HFFc6 (cell line): ENCODE measurements at regions not wholly inside any gene's neighbourhood (a gene's known extent, or its start where the extent isn't known, plus 50 kb on each side); places are given as distances from the start of the nearest gene placed in this dataset.

Source experiments
- DNase-seq: peaks from one replicate; pipeline ENCODE4 v3.0.0-alpha.2; 2018
- H3K27ac Mint-ChIP-seq: 2 replicates; pipeline ENCODE4 v1.8.0; 2020; ENCODE audit warnings: mild to moderate bottlenecking, mixed read lengths
- H3K27me3 Mint-ChIP-seq: 2 replicates; pipeline ENCODE4 v1.8.0; 2021; ENCODE audit warnings: mild to moderate bottlenecking, moderate library complexity, mixed read lengths; ENCODE audit not compliant: insufficient read depth
- H3K36me3 Mint-ChIP-seq: 2 replicates; pipeline ENCODE4 v1.8.0; 2021; ENCODE audit warnings: low read depth, mixed read lengths
- H3K4me1 Mint-ChIP-seq: 2 replicates; pipeline ENCODE4 v1.8.0; 2020; ENCODE audit warnings: low read depth, mixed read lengths
- H3K4me3 Mint-ChIP-seq: 2 replicates; pipeline ENCODE4 v1.8.0; 2020; ENCODE audit warnings: mild to moderate bottlenecking, moderate library complexity, mixed read lengths
- H3K9me3 Mint-ChIP-seq: 2 replicates; pipeline ENCODE4 v1.8.0; 2020; ENCODE audit warnings: mild to moderate bottlenecking, mixed read lengths
- CTCF ChIP-seq: fragments of 200-600 bp; sonication (generic); IDR thresholded peaks from 2 replicates; pipeline ENCODE4 v1.5.0; 2021; ENCODE audit warnings: antibody characterized with exemption, mild to moderate bottlenecking

- H3K9me3 Mint-ChIP-seq: peaks cover 18% of the 10 kb centered on the region; the same call in 1 of the 2 replicates
- no peak overlapping the region for H3K4me3 Mint-ChIP-seq
- no peak overlapping the region for H3K27ac Mint-ChIP-seq
- no peak for TF ChIP-seq CTCF
- no peaks in the 10 kb centered on the region for H3K4me1 Mint-ChIP-seq
- DNase-seq: no peak
- no peaks in the 10 kb centered on the region for H3K27me3 Mint-ChIP-seq
- H3K36me3 Mint-ChIP-seq: no peaks in the 10 kb centered on the region
Measured at GRCh38 chr3:18830087-18830486, 318.2 kb upstream of the KCNH8 start.

DNA sequence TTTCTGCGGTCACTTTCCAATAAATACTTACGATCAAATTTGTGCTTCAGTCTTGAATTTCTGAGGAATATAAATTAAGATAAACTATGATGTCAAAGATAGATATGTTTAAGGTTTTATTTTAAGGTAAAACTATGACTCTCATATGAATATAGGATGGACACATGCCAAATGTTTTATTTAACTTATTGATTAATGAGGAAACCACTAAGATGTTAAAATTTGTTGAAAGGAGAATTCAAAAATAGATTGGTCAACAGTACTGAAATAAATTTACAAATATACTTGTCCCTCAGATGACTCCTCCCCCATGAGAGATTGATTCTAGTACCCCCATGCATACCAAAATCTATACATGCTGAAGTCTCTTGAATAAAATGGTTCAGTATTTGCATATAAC, 319.7 kb upstream of the KCNH8 start:
- Mint-ChIP-seq H3K4me1 (no peaks in the 10 kb centered on the region), H3K27me3 (no peaks in the 10 kb centered on the region), H3K4me3 (no peak overlapping the region), H3K36me3 (no peaks in the 10 kb centered on the region), H3K27ac (no peak overlapping the region), H3K9me3 (peaks cover 17% of the 10 kb centered on the region)
- TF ChIP-seq CTCF: no peak
- no peak for DNase-seq

- TF ChIP-seq CTCF: no peak
- H3K36me3 Mint-ChIP-seq: no peaks in the 10 kb centered on the region
- no peaks in the 10 kb centered on the region for H3K27me3 Mint-ChIP-seq
- no peaks in the 10 kb centered on the region for H3K4me1 Mint-ChIP-seq
- no peak overlapping the region for H3K4me3 Mint-ChIP-seq
- H3K27ac Mint-ChIP-seq: no peak overlapping the region
- no peak for DNase-seq
- H3K9me3 Mint-ChIP-seq: peaks cover 20% of the 10 kb centered on the region
Measured at GRCh38 chr3:18827664-18828063, 320.6 kb upstream of the KCNH8 start.

- Mint-ChIP-seq H3K4me3 (no peak overlapping the region), H3K4me1 (no peaks in the 10 kb centered on the region), H3K27ac (no peak overlapping the region), H3K27me3 (no peaks in the 10 kb centered on the region), H3K9me3 (peaks cover 26% of the 10 kb centered on the region), H3K36me3 (no peaks in the 10 kb centered on the region)
- no peak for TF ChIP-seq CTCF
- no peak for DNase-seq
Measured at GRCh38 chr3:18825665-18826064, 322.6 kb upstream of the KCNH8 start.

GRCh38 chr3:18813300-18813699, 335.0 kb upstream of the KCNH8 start:
- Mint-ChIP-seq H3K4me1 (no peaks in the 10 kb centered on the region), H3K4me3 (no peak overlapping the region), H3K36me3 (no peaks in the 10 kb centered on the region), H3K27me3 (no peaks in the 10 kb centered on the region), H3K27ac (no peak overlapping the region), H3K9me3 (peaks cover 32% of the 10 kb centered on the region)
- TF ChIP-seq CTCF: no peak
- no peak for DNase-seq

- no peak overlapping the region for H3K27ac Mint-ChIP-seq
- TF ChIP-seq CTCF: no peak
- no peak overlapping the region for H3K4me3 Mint-ChIP-seq
- no peak for DNase-seq
- peaks cover 30% of the 10 kb centered on the region for H3K9me3 Mint-ChIP-seq
- no peaks in the 10 kb centered on the region for H3K27me3 Mint-ChIP-seq
- no peaks in the 10 kb centered on the region for H3K4me1 Mint-ChIP-seq
- no peaks in the 10 kb centered on the region for H3K36me3 Mint-ChIP-seq
Measured at GRCh38 chr3:18812316-18812715, 336.0 kb upstream of the KCNH8 start.
